ENCODE measurements at regions not wholly inside any gene's neighbourhood (a gene's known extent, or its start where the extent isn't known, plus 50 kb on each side); places are given as distances from the start of the nearest gene placed in this dataset.

- DNase-seq = no peak
These were observed 302.6 kb upstream of the DDI1 start for GRCh38 chr11:103733889-103734288.

GRCh38 chr11:103735497-103736032 lies 300.9 kb upstream of the DDI1 start:
- no peak for DNase-seq

GRCh38 chr11:103736315-103737036 lies 300.0 kb upstream of the DDI1 start:
- DNase-seq = no peak

GRCh38 chr11:103737037-103737622 lies 299.3 kb upstream of the DDI1 start:
- DNase-seq = no peak

- DNase-seq = no peak
These were observed 298.7 kb upstream of the DDI1 start for GRCh38 chr11:103737747-103738146.

- peak; percentile 8 for DNase-seq
These were observed 297.2 kb upstream of the DDI1 start for GRCh38 chr11:103739074-103739796.

- DNase-seq = no peak
These were observed 291.8 kb upstream of the DDI1 start for GRCh38 chr11:103744496-103745153.

- DNase-seq = no peak
These were observed 287.3 kb upstream of the DDI1 start for GRCh38 chr11:103749158-103749557.

- no peak for DNase-seq
These were observed 267.6 kb upstream of the DDI1 start for GRCh38 chr11:103768816-103769215.

- DNase-seq = no peak
These were observed 263.4 kb upstream of the DDI1 start for GRCh38 chr11:103773059-103773458.

GRCh38 chr11:103773537-103773936 lies 262.9 kb upstream of the DDI1 start:
- DNase-seq = no peak

GRCh38 chr11:103779054-103779453 lies 257.4 kb upstream of the DDI1 start:
- no peak for DNase-seq

- DNase-seq = no peak
These were observed 246.5 kb upstream of the DDI1 start for GRCh38 chr11:103789952-103790351.

GRCh38 chr11:103792981-103793468 lies 243.4 kb upstream of the DDI1 start:
- DNase-seq = no peak

- no peak for DNase-seq
These were observed 242.2 kb upstream of the DDI1 start for GRCh38 chr11:103794262-103794661.

- DNase-seq = no peak
These were observed 238.4 kb upstream of the DDI1 start for GRCh38 chr11:103798026-103798425.

GRCh38 chr11:103798446-103798845 lies 238.0 kb upstream of the DDI1 start:
- DNase-seq = no peak

- DNase-seq = no peak
These were observed 235.9 kb upstream of the DDI1 start for GRCh38 chr11:103800406-103801114.

GRCh38 chr11:103803062-103803461 lies 233.4 kb upstream of the DDI1 start:
- DNase-seq = no peak

- no peak for DNase-seq
These were observed 230.8 kb upstream of the DDI1 start for GRCh38 chr11:103805688-103806009.

- no peak for DNase-seq
These were observed 230.1 kb upstream of the DDI1 start for GRCh38 chr11:103806130-103806895.

GRCh38 chr11:103807806-103808205 lies 228.6 kb upstream of the DDI1 start:
- no peak for DNase-seq
